ENCODE measurements at regions not wholly inside any gene's neighbourhood (a gene's known extent, or its start where the extent isn't known, plus 50 kb on each side); places are given as distances from the start of the nearest gene placed in this dataset.

- TF ChIP-seq CTCF (IDR thresholded peaks at IDR 0.05) = no peak
- no peak for TF ChIP-seq POLR2A (IDR thresholded peaks at IDR 0.05)
These were observed 255.5 kb downstream of the SYT10 start for GRCh38 chr12:33184161-33184560.

Data from uterus (tissue), 2 donors.